Thyroid gland (tissue), 4 donors: ENCODE measurements at regions not wholly inside any gene's neighbourhood (a gene's known extent, or its start where the extent isn't known, plus 50 kb on each side); places are given as distances from the start of the nearest gene placed in this dataset.

Experiments used
- POLR2A ChIP-seq, 2 donors: fragments of 450-650 bp; IDR thresholded peaks; one replicate each; pipeline ENCODE4 v1.6.1; 2017; ENCODE audit warnings: antibody characterized with exemption in 2 of 2, mild to moderate bottlenecking in 2 of 2, moderate library complexity in 1 of 2
- TF ChIP-seq, protein P1 (sequence below), 6 experiments: fragments of 200-600 bp in 3 of 6; fragments of 450-650 bp in 3 of 6; sonication (generic) in 3 of 6; IDR thresholded peaks; one replicate each; pipeline ENCODE4 v1.5.1; 2016 to 2019; ENCODE audit warnings: antibody characterized with exemption in 6 of 6, mild to moderate bottlenecking in 2 of 6, inconsistent platforms in 1 of 6, moderate library complexity in 1 of 6

DNA sequence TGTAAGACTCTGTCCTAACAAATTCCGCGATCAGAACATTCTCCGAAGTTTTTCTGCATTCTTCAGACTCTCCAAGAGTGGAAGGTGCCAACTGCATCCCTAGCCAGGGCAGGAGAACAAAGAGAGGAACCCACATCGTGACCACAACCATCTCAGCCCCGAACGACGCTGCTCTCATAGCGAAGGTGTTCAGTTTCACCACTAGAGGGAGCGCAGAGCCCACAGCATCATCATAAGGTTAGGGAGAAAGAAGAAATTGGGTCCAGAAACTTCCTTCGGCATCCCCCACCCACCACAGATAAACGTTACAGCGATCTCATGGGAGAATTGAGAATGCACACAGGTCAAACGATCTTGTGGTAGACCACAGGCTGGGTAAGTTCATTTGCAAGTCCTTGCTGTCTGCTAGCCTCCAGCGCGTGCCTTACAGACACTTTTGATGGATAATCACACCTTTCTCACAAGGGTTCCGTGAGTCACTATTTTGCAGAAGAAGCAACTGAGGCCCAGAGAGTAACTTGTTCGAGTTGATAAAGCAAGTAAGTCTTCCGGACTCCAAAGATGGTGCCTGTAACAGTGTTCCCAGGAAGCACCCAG, 53.7 kb upstream of the ARL4C start:
- TF ChIP-seq, protein P1, sequence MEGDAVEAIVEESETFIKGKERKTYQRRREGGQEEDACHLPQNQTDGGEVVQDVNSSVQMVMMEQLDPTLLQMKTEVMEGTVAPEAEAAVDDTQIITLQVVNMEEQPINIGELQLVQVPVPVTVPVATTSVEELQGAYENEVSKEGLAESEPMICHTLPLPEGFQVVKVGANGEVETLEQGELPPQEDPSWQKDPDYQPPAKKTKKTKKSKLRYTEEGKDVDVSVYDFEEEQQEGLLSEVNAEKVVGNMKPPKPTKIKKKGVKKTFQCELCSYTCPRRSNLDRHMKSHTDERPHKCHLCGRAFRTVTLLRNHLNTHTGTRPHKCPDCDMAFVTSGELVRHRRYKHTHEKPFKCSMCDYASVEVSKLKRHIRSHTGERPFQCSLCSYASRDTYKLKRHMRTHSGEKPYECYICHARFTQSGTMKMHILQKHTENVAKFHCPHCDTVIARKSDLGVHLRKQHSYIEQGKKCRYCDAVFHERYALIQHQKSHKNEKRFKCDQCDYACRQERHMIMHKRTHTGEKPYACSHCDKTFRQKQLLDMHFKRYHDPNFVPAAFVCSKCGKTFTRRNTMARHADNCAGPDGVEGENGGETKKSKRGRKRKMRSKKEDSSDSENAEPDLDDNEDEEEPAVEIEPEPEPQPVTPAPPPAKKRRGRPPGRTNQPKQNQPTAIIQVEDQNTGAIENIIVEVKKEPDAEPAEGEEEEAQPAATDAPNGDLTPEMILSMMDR (IDR thresholded peaks at IDR 0.05) = peak; percentile 81 to 98 (median 94)
- no peak for TF ChIP-seq POLR2A (IDR thresholded peaks at IDR 0.05)
